ENCODE measurements at regions not wholly inside any gene's neighbourhood (a gene's known extent, or its start where the extent isn't known, plus 50 kb on each side); places are given as distances from the start of the nearest gene placed in this dataset.

- Mint-ChIP-seq H3K4me1 (no peaks in the 10 kb centered on the region), H3K27ac (no peak overlapping the region), H3K36me3 (no peaks in the 10 kb centered on the region), H3K27me3 (peaks cover 33% of the 10 kb centered on the region), H3K9me3 (ENCODE audit: low read depth) (no peaks in the 10 kb centered on the region), H3K4me3 (no peak overlapping the region)
- DNase-seq (no peak), ATAC-seq (no peak)
- CTCF ChIA-PET: no interaction called here
Measured at GRCh38 chr5:72005671-72006070, 101.6 kb upstream of the MAP1B start.

- ATAC-seq (no peak), DNase-seq (no peak)
- H3K36me3 Mint-ChIP-seq: no peaks in the 10 kb centered on the region
- no peak overlapping the region for H3K27ac Mint-ChIP-seq
- CTCF ChIA-PET: no interaction called here
- H3K9me3 Mint-ChIP-seq (ENCODE audit: low read depth): no peaks in the 10 kb centered on the region
- no peaks in the 10 kb centered on the region for H3K4me1 Mint-ChIP-seq
- H3K4me3 Mint-ChIP-seq: no peak overlapping the region
- H3K27me3 Mint-ChIP-seq: peaks cover 40% of the 10 kb centered on the region
Measured at GRCh38 chr5:72006361-72006760, 100.9 kb upstream of the MAP1B start.

- Mint-ChIP-seq H3K27me3 (peaks cover 38% of the 10 kb centered on the region), H3K27ac (no peak overlapping the region), H3K4me1 (no peaks in the 10 kb centered on the region), H3K4me3 (no peak overlapping the region), H3K36me3 (no peaks in the 10 kb centered on the region), H3K9me3 (ENCODE audit: low read depth) (no peaks in the 10 kb centered on the region)
- ATAC-seq (no peak), DNase-seq (no peak)
- CTCF ChIA-PET: no interaction called here
Measured at GRCh38 chr5:72007336-72008111, 99.8 kb upstream of the MAP1B start.

GRCh38 chr5:72009280-72009679, 98.0 kb upstream of the MAP1B start:
- no peaks in the 10 kb centered on the region for H3K36me3 Mint-ChIP-seq
- H3K27ac Mint-ChIP-seq: no peak overlapping the region
- H3K27me3 Mint-ChIP-seq: peaks cover 29% of the 10 kb centered on the region
- no peak overlapping the region for H3K4me3 Mint-ChIP-seq
- DNase-seq (no peak), ATAC-seq (no peak)
- no peaks in the 10 kb centered on the region for H3K4me1 Mint-ChIP-seq
- CTCF ChIA-PET: no interaction called here
- no peaks in the 10 kb centered on the region for H3K9me3 Mint-ChIP-seq (ENCODE audit: low read depth)

- Mint-ChIP-seq H3K27ac (no peak overlapping the region), H3K4me3 (no peak overlapping the region), H3K27me3 (peaks cover 25% of the 10 kb centered on the region), H3K9me3 (ENCODE audit: low read depth) (no peaks in the 10 kb centered on the region), H3K4me1 (no peaks in the 10 kb centered on the region), H3K36me3 (no peaks in the 10 kb centered on the region)
- DNase-seq (no peak), ATAC-seq (no peak)
- CTCF ChIA-PET: no interaction called here
Measured at GRCh38 chr5:72010430-72010829, 96.8 kb upstream of the MAP1B start.

- CTCF ChIA-PET: no interaction called here
- no peak overlapping the region for H3K27ac Mint-ChIP-seq
- no peaks in the 10 kb centered on the region for H3K36me3 Mint-ChIP-seq
Measured at GRCh38 chr5:72012906-72013305, 94.4 kb upstream of the MAP1B start.

GRCh38 chr5:72013766-72014624, 93.3 kb upstream of the MAP1B start:
- no peaks in the 10 kb centered on the region for H3K4me1 Mint-ChIP-seq
- ATAC-seq (no peak), DNase-seq (no peak)
- peaks cover 14% of the 10 kb centered on the region for H3K27me3 Mint-ChIP-seq
- peaks cover 2% of the 10 kb centered on the region for H3K9me3 Mint-ChIP-seq (ENCODE audit: low read depth)
- H3K36me3 Mint-ChIP-seq: no peaks in the 10 kb centered on the region
- CTCF ChIA-PET: no interaction called here
- no peak overlapping the region for H3K27ac Mint-ChIP-seq
- H3K4me3 Mint-ChIP-seq: no peak overlapping the region

More at GRCh38 chr5:72012906-72013305, 94.4 kb upstream of the MAP1B start:
- H3K9me3 Mint-ChIP-seq (ENCODE audit: low read depth): no peaks in the 10 kb centered on the region
- ATAC-seq (no peak), DNase-seq (no peak)
- no peak overlapping the region for H3K4me3 Mint-ChIP-seq
- peaks cover 16% of the 10 kb centered on the region for H3K27me3 Mint-ChIP-seq
- no peaks in the 10 kb centered on the region for H3K4me1 Mint-ChIP-seq

- Mint-ChIP-seq H3K36me3 (no peaks in the 10 kb centered on the region), H3K4me3 (no peak overlapping the region)
Measured at GRCh38 chr5:72015103-72015548, 92.1 kb upstream of the MAP1B start.

GRCh38 chr5:72018143-72018803, 89.0 kb upstream of the MAP1B start:
- CTCF ChIA-PET: interaction anchor here (0.7 to 1.5 kb wide), 6 partner anchors 16 to 339 kb away, joined by 3 to 4 read pairs (median 3); no protein-coding TSS in a partner anchor
- no peaks in the 10 kb centered on the region for H3K4me1 Mint-ChIP-seq
- no peak overlapping the region for H3K4me3 Mint-ChIP-seq
- peak; percentile 60 for ATAC-seq
- DNase-seq: peak; percentile 61
- no peak overlapping the region for H3K27ac Mint-ChIP-seq
- H3K27me3 Mint-ChIP-seq: peaks cover 16% of the 10 kb centered on the region
- H3K9me3 Mint-ChIP-seq (ENCODE audit: low read depth): peaks cover 2% of the 10 kb centered on the region
- no peaks in the 10 kb centered on the region for H3K36me3 Mint-ChIP-seq

More at GRCh38 chr5:72015103-72015548, 92.1 kb upstream of the MAP1B start:
- Mint-ChIP-seq H3K27me3 (peaks cover 16% of the 10 kb centered on the region), H3K4me1 (no peaks in the 10 kb centered on the region), H3K9me3 (ENCODE audit: low read depth) (peaks cover 2% of the 10 kb centered on the region), H3K27ac (no peak overlapping the region)
- ATAC-seq: no peak
- DNase-seq: no peak
- CTCF ChIA-PET: no interaction called here

GRCh38 chr5:72020161-72020983, 86.9 kb upstream of the MAP1B start:
- ATAC-seq (no peak), DNase-seq (no peak)
- H3K36me3 Mint-ChIP-seq: no peaks in the 10 kb centered on the region
- peaks cover 17% of the 10 kb centered on the region for H3K27me3 Mint-ChIP-seq
- no peak overlapping the region for H3K27ac Mint-ChIP-seq
- peaks cover 2% of the 10 kb centered on the region for H3K9me3 Mint-ChIP-seq (ENCODE audit: low read depth)
- H3K4me3 Mint-ChIP-seq: no peak overlapping the region
- H3K4me1 Mint-ChIP-seq: no peaks in the 10 kb centered on the region
- CTCF ChIA-PET: interaction anchor here (0.6 to 0.8 kb wide), 2 partner anchors 10 to 1063 kb away, joined by 3 read pairs; no protein-coding TSS in a partner anchor

- no peak overlapping the region for H3K4me3 Mint-ChIP-seq
- no peak for ATAC-seq
- H3K4me1 Mint-ChIP-seq: no peaks in the 10 kb centered on the region
- CTCF ChIA-PET: no interaction called here
- H3K27ac Mint-ChIP-seq: no peak overlapping the region
- no peaks in the 10 kb centered on the region for H3K36me3 Mint-ChIP-seq
- H3K9me3 Mint-ChIP-seq (ENCODE audit: low read depth): peaks cover 2% of the 10 kb centered on the region
- H3K27me3 Mint-ChIP-seq: peaks cover 21% of the 10 kb centered on the region
- no peak for DNase-seq
Measured at GRCh38 chr5:72021651-72022357, 85.5 kb upstream of the MAP1B start.

GRCh38 chr5:72028382-72028781, 78.9 kb upstream of the MAP1B start:
- Mint-ChIP-seq H3K27ac (no peak overlapping the region), H3K9me3 (ENCODE audit: low read depth) (peaks cover 3% of the 10 kb centered on the region), H3K27me3 (peaks cover 13% of the 10 kb centered on the region), H3K36me3 (no peaks in the 10 kb centered on the region), H3K4me3 (no peak overlapping the region), H3K4me1 (no peaks in the 10 kb centered on the region)
- ATAC-seq: no peak
- CTCF ChIA-PET: no interaction called here
- DNase-seq: no peak
